H9 (cell line): ENCODE measurements at regions not wholly inside any gene's neighbourhood (a gene's known extent, or its start where the extent isn't known, plus 50 kb on each side); places are given as distances from the start of the nearest gene placed in this dataset.

ENCODE experiments used
- DNase-seq: peaks from one replicate; pipeline ENCODE4 v3.0.0-alpha.2; 2017
- H2AFZ ChIP-seq: one replicate; pipeline ENCODE4 v1.6.1; 2013; ENCODE audit warnings: mild to moderate bottlenecking, low read length, control low read depth, moderate library complexity
- H2AK5ac ChIP-seq: 2 replicates; pipeline ENCODE4 v1.6.1; 2013; ENCODE audit warnings: low read length, control low read depth, mixed read lengths; ENCODE audit not compliant: insufficient read length
- H2BK120ac ChIP-seq: one replicate; pipeline ENCODE4 v1.6.1; 2013; ENCODE audit warnings: low read depth, mild to moderate bottlenecking, low read length, control low read depth, inconsistent platforms; ENCODE audit not compliant: poor library complexity, severe bottlenecking
- H2BK12ac ChIP-seq: 2 replicates; pipeline ENCODE4 v1.6.1; 2013; ENCODE audit warnings: low read length, control low read depth, mixed read lengths, low read depth; ENCODE audit not compliant: insufficient read length
- H2BK15ac ChIP-seq: 2 replicates; pipeline ENCODE4 v1.6.1; 2013; ENCODE audit warnings: low read depth, low read length, control low read depth
- H2BK20ac ChIP-seq: one replicate; pipeline ENCODE4 v1.6.1; 2013; ENCODE audit warnings: low read depth, mild to moderate bottlenecking, low read length, control low read depth, inconsistent platforms; ENCODE audit not compliant: poor library complexity, severe bottlenecking
- H2BK5ac ChIP-seq: 2 replicates; pipeline ENCODE4 v1.6.1; 2013; ENCODE audit warnings: low read length, control low read depth, mixed read lengths; ENCODE audit not compliant: insufficient read length
- H3K14ac ChIP-seq: 2 replicates; pipeline ENCODE4 v1.6.1; 2013; ENCODE audit warnings: low read length, control low read depth; ENCODE audit not compliant: insufficient read depth
- H3K18ac ChIP-seq: 2 replicates; pipeline ENCODE4 v1.6.1; 2013; ENCODE audit warnings: low read depth, mild to moderate bottlenecking, mixed read lengths, low read length, control low read depth; ENCODE audit not compliant: insufficient read length
- H3K23ac ChIP-seq: 2 replicates; pipeline ENCODE4 v1.6.1; 2013; ENCODE audit warnings: low read length, control low read depth, mixed read lengths, low read depth; ENCODE audit not compliant: insufficient read length
- H3K23me2 ChIP-seq: 2 replicates; pipeline ENCODE4 v1.6.1; 2013; ENCODE audit warnings: low read depth, mild to moderate bottlenecking, mixed read lengths, low read length, control low read depth; ENCODE audit not compliant: insufficient read length, poor library complexity, severe bottlenecking
- H3K27ac ChIP-seq: 2 replicates; pipeline ENCODE4 v1.5.1; 2013; ENCODE audit warnings: low read length, control low read depth, mixed read lengths, low read depth; ENCODE audit not compliant: insufficient read length
- H3K27me3 ChIP-seq: 2 replicates; pipeline ENCODE4 v1.6.1; 2013; ENCODE audit warnings: low read length, control low read depth, inconsistent platforms; ENCODE audit not compliant: insufficient read depth
- H3K4ac ChIP-seq: 2 replicates; pipeline ENCODE4 v1.6.1; 2013; ENCODE audit warnings: low read depth, mild to moderate bottlenecking, control low read depth, inconsistent platforms, low read length, moderate library complexity
- H3K4me1 ChIP-seq: 2 replicates; pipeline ENCODE4 v1.6.1; 2013; ENCODE audit warnings: low read length, control low read depth, inconsistent platforms; ENCODE audit not compliant: insufficient read depth
- H3K4me2 ChIP-seq: 2 replicates; pipeline ENCODE4 v1.6.1; 2013; ENCODE audit warnings: low read length, control low read depth, mixed read lengths; ENCODE audit not compliant: insufficient read length, insufficient read depth
- H3K56ac ChIP-seq: 2 replicates; pipeline ENCODE4 v1.6.1; 2013; ENCODE audit warnings: low read depth, mild to moderate bottlenecking, mixed read lengths, low read length, control low read depth; ENCODE audit not compliant: insufficient read length
- H3K79me1 ChIP-seq: 2 replicates; pipeline ENCODE4 v1.6.1; 2013; ENCODE audit warnings: low read depth, mild to moderate bottlenecking, moderate library complexity, low read length, control low read depth, inconsistent platforms; ENCODE audit not compliant: insufficient read depth, poor library complexity, severe bottlenecking
- H3K79me2 ChIP-seq: 2 replicates; pipeline ENCODE4 v1.6.1; 2013; ENCODE audit warnings: low read length, control low read depth, inconsistent platforms; ENCODE audit not compliant: insufficient read depth
- H3K9ac ChIP-seq: 2 replicates; pipeline ENCODE4 v1.6.1; 2013; ENCODE audit warnings: low read length, control low read depth, mixed read lengths; ENCODE audit not compliant: insufficient read length; ENCODE audit errors: extremely low read depth
- H3K9me3 ChIP-seq: one replicate; pipeline ENCODE4 v1.6.1; 2013; ENCODE audit warnings: low read depth, low read length, inconsistent platforms; ENCODE audit not compliant: control insufficient read depth
- H3T11ph ChIP-seq: one replicate; pipeline ENCODE4 v1.6.1; 2013; ENCODE audit warnings: mild to moderate bottlenecking, low read length, control low read depth, inconsistent platforms
- H4K20me1 ChIP-seq: one replicate; pipeline ENCODE4 v1.6.1; 2013; ENCODE audit not compliant: control insufficient read depth, insufficient read length, insufficient read depth
- H4K5ac ChIP-seq: 2 replicates; pipeline ENCODE4 v1.6.1; 2013; ENCODE audit warnings: low read depth, mild to moderate bottlenecking, mixed read lengths, low read length, control low read depth; ENCODE audit not compliant: insufficient read length
- H4K8ac ChIP-seq: replicated peaks from 2 replicates; pipeline ENCODE4 v1.6.1; 2013; ENCODE audit warnings: low read length, control low read depth, mixed read lengths, low read depth; ENCODE audit not compliant: insufficient read length
- H4K91ac ChIP-seq: 2 replicates; pipeline ENCODE4 v1.6.1; 2013; ENCODE audit warnings: low read depth, mild to moderate bottlenecking, moderate library complexity, mixed read lengths, low read length, control low read depth; ENCODE audit not compliant: insufficient read length
- H3K27ac Mint-ChIP-seq, 3 experiments: 2 replicates in 2 of 3; 3 replicates in 1 of 3; pipeline ENCODE4 v1.8.0; 2020 to 2021; ENCODE audit warnings: mixed read lengths in 3 of 3, mild to moderate bottlenecking in 1 of 3, moderate library complexity in 1 of 3
- H3K27me3 Mint-ChIP-seq: 2 replicates; pipeline ENCODE4 v1.8.0; 2021; ENCODE audit warnings: low read depth, mild to moderate bottlenecking, moderate library complexity, mixed read lengths
- H3K36me3 Mint-ChIP-seq, 3 experiments: 2 replicates in 2 of 3; 3 replicates in 1 of 3; pipeline ENCODE4 v1.8.0; 2020 to 2021; ENCODE audit warnings: low read depth in 3 of 3, mixed read lengths in 3 of 3; ENCODE audit not compliant: insufficient read depth in 1 of 3
- H3K4me1 Mint-ChIP-seq, 2 experiments: 2 replicates each; pipeline ENCODE4 v1.8.0; 2020; ENCODE audit warnings: mixed read lengths in 2 of 2
- H3K4me3 Mint-ChIP-seq, 2 experiments: 2 replicates in 1 of 2; 3 replicates in 1 of 2; pipeline ENCODE4 v1.8.0; 2020 to 2021; ENCODE audit warnings: mild to moderate bottlenecking in 2 of 2, mixed read lengths in 2 of 2, moderate library complexity in 1 of 2
- H3K9me3 Mint-ChIP-seq, 2 experiments: 2 replicates in 1 of 2; 3 replicates in 1 of 2; pipeline ENCODE4 v1.8.0; 2020; ENCODE audit warnings: mild to moderate bottlenecking in 2 of 2, mixed read lengths in 2 of 2, moderate library complexity in 1 of 2
- WGBS: extraction: QIAGEN DNeasy Blood & Tissue Kit; methylation state at CpG from one replicate; pipeline ENCODE4 v1.1.7; 2013; ENCODE audit warnings: missing lambda C conversion rate, low lambda C conversion rate, mixed read lengths; ENCODE audit not compliant: insufficient read length; ENCODE audit errors: extremely low coverage; 5-methylcytosine and 5-hydroxymethylcytosine counted together
- TF ChIP-seq, protein P1 (sequence below): fragments of 200-600 bp; sonication (generic); conservative IDR thresholded peaks from 3 replicates; pipeline ENCODE4 v1.8.0; 2021; ENCODE audit warnings: antibody characterized with exemption, mild to moderate bottlenecking

DNA sequence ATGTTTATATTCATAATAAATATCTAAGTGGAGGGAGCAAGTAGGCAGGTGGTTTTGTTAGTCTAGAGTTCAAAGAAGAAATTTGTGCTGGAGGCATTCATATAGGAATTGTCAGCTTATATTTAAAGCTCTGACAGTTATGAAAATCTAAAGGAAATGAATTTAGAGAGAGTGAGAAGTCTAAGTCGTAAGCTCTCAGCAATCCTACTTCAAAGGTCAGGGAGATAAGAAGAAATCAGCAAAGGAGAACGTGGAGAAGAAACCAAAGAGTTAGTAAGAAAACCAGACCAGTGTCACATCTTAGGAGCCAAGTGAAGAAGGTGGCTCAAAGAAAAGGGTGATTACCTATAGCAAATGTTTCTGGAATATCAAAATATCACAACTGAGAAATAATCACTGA lies 241.8 kb downstream of the FSCB start:
- Histone ChIP-seq H2AK5ac (no peak overlapping the region), H4K5ac (no peak overlapping the region), H3K23ac (no peak overlapping the region), H3T11ph (no peak overlapping the region), H4K91ac (no peak overlapping the region), H2BK15ac (no peak overlapping the region), H3K9me3 (no peaks in the 10 kb centered on the region), H4K20me1 (no peaks in the 10 kb centered on the region), H3K4me2 (no peak overlapping the region), H3K56ac (no peak overlapping the region), H3K79me2 (no peaks in the 10 kb centered on the region), H3K18ac (no peak overlapping the region), H3K27ac (no peak overlapping the region), H2BK12ac (no peak overlapping the region), H3K4me1 (no peaks in the 10 kb centered on the region), H3K23me2 (no peaks in the 10 kb centered on the region), H2BK120ac (no peak overlapping the region), H3K79me1 (no peaks in the 10 kb centered on the region), H2AFZ (no peak overlapping the region), H4K8ac (no peak overlapping the region), H3K14ac (no peak overlapping the region), H2BK5ac (no peak overlapping the region), H2BK20ac (no peak overlapping the region), H3K27me3 (no peaks in the 10 kb centered on the region), H3K4ac (no peak overlapping the region), H3K9ac (no peak overlapping the region)
- Mint-ChIP-seq H3K9me3 (peaks cover 7 to 12% of the 10 kb centered on the region in 2 experiments; a peak in 4 of 5 replicates), H3K27me3 (no peaks in the 10 kb centered on the region), H3K36me3 (peaks cover 0 to 7% (median 0%) of the 10 kb centered on the region in 3 experiments; a peak in 1 of 7 replicates), H3K4me1 (no peaks in the 10 kb centered on the region), H3K27ac (no peak overlapping the region), H3K4me3 (no peak overlapping the region)
- TF ChIP-seq, protein P1, sequence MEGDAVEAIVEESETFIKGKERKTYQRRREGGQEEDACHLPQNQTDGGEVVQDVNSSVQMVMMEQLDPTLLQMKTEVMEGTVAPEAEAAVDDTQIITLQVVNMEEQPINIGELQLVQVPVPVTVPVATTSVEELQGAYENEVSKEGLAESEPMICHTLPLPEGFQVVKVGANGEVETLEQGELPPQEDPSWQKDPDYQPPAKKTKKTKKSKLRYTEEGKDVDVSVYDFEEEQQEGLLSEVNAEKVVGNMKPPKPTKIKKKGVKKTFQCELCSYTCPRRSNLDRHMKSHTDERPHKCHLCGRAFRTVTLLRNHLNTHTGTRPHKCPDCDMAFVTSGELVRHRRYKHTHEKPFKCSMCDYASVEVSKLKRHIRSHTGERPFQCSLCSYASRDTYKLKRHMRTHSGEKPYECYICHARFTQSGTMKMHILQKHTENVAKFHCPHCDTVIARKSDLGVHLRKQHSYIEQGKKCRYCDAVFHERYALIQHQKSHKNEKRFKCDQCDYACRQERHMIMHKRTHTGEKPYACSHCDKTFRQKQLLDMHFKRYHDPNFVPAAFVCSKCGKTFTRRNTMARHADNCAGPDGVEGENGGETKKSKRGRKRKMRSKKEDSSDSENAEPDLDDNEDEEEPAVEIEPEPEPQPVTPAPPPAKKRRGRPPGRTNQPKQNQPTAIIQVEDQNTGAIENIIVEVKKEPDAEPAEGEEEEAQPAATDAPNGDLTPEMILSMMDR, result no peak
- no peak for DNase-seq
- no CpG with 5 or more reads among the region's 2 CpGs for WGBS
